ENCODE measurements at regions not wholly inside any gene's neighbourhood (a gene's known extent, or its start where the extent isn't known, plus 50 kb on each side); places are given as distances from the start of the nearest gene placed in this dataset.

- WGBS, 2 donors = 77 to 83% methylated on average over 2 of the region's 2 CpGs
- Histone ChIP-seq H3K4me3 (no peak overlapping the region), H3K36me3 (no peaks in the 10 kb centered on the region), H3K4me1 (no peaks in the 10 kb centered on the region), H3K27me3 (no peaks in the 10 kb centered on the region), H3K9me3 (no peaks in the 10 kb centered on the region), H3K27ac (no peak overlapping the region)
- no peak for TF ChIP-seq EP300 (IDR thresholded peaks at IDR 0.05)
- TF ChIP-seq CTCF (IDR thresholded peaks at IDR 0.05) = no peak
- TF ChIP-seq POLR2A (IDR thresholded peaks at IDR 0.05) = no peak
- no peak for TF ChIP-seq POLR2AphosphoS5 (IDR thresholded peaks at IDR 0.05)
- DNase-seq (no peak), ATAC-seq (ENCODE audit: low FRiP score in 2 of 2) (no peak)
Measured at GRCh38 chr10:80921032-80921431, 383.3 kb downstream of the SH2D4B start.

GRCh38 chr10:80924063-80924952 is 386.6 kb downstream of the SH2D4B start:
- H3K27me3 ChIP-seq = no peaks in the 10 kb centered on the region
- no peak overlapping the region for H3K27ac ChIP-seq
- no peaks in the 10 kb centered on the region for H3K4me1 ChIP-seq
- H3K36me3 ChIP-seq = no peaks in the 10 kb centered on the region
- no peak overlapping the region for H3K4me3 ChIP-seq
- 34 to 40% methylated on average over 7 of the region's 7 CpGs for WGBS, 2 donors
- TF ChIP-seq CTCF (IDR thresholded peaks at IDR 0.05) = peak in 5 of 6 experiments; percentile 28 to 56 (median 48)
- TF ChIP-seq POLR2A (IDR thresholded peaks at IDR 0.05) = no peak
- H3K9me3 ChIP-seq = no peaks in the 10 kb centered on the region
- DNase-seq (peak in 1 of 2 donors; percentile 31), ATAC-seq (ENCODE audit: low FRiP score in 2 of 2) (peak in 1 of 2 donors; percentile 75)

- no peak for TF ChIP-seq POLR2AphosphoS5 (IDR thresholded peaks at IDR 0.05)
- TF ChIP-seq CTCF (IDR thresholded peaks at IDR 0.05) = no peak
- TF ChIP-seq EP300 (IDR thresholded peaks at IDR 0.05) = no peak
- no peak for TF ChIP-seq POLR2A (IDR thresholded peaks at IDR 0.05)
- Histone ChIP-seq H3K9me3 (no peaks in the 10 kb centered on the region), H3K36me3 (no peaks in the 10 kb centered on the region), H3K4me3 (no peak overlapping the region), H3K27ac (no peak overlapping the region), H3K27me3 (no peaks in the 10 kb centered on the region), H3K4me1 (no peaks in the 10 kb centered on the region)
- DNase-seq (no peak), ATAC-seq (ENCODE audit: low FRiP score in 2 of 2) (no peak)
- 62 to 67% methylated on average over 5 of the region's 5 CpGs for WGBS, 2 donors
Measured at GRCh38 chr10:80927419-80928078, 389.8 kb downstream of the SH2D4B start.

- DNase-seq = no peak
- WGBS, 2 donors = 33 to 50% methylated on average over 1 of the region's 1 CpG
- Histone ChIP-seq H3K27me3 (no peaks in the 10 kb centered on the region), H3K9me3 (no peaks in the 10 kb centered on the region), H3K36me3 (no peaks in the 10 kb centered on the region), H3K4me3 (no peak overlapping the region), H3K27ac (no peak overlapping the region), H3K4me1 (no peaks in the 10 kb centered on the region)
- TF ChIP-seq POLR2AphosphoS5 (IDR thresholded peaks at IDR 0.05) = no peak
- TF ChIP-seq CTCF (IDR thresholded peaks at IDR 0.05) = no peak
- TF ChIP-seq EP300 (IDR thresholded peaks at IDR 0.05) = no peak
- no peak for TF ChIP-seq POLR2A (IDR thresholded peaks at IDR 0.05)
- no peak for ATAC-seq (ENCODE audit: low FRiP score in 2 of 2)
Measured at GRCh38 chr10:80938903-80939302, 401.2 kb downstream of the SH2D4B start.
